ENCODE measurements at regions not wholly inside any gene's neighbourhood (a gene's known extent, or its start where the extent isn't known, plus 50 kb on each side); places are given as distances from the start of the nearest gene placed in this dataset.

- DNase-seq (ENCODE audit: low spot score), result no peak
Observed at GRCh38 chr5:15209053-15209762, 290.8 kb upstream of the FBXL7 start.

- DNase-seq (ENCODE audit: low spot score), result no peak
Observed at GRCh38 chr5:15206133-15206532, 293.8 kb upstream of the FBXL7 start.

DNA sequence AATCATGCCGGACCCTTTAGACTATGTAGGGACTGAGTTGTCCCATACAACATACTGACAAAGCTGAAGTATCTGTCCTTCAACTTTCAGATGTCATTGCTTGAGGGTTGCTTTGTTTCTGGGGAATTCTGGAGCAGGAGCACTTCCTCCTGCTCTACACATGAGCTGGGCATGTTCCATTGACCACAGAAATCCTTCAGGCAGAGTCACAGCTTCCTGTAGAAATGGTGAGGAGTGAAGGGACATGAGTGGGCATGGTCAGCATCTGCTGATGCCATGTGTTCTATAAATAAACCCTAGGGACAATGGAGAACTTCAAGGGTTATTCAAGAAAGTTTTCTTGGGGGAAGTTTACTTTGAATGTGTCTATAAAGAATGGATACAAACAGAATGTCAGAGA, 296.6 kb upstream of the FBXL7 start:
- DNase-seq (ENCODE audit: low spot score), result no peak

- no peak for DNase-seq (ENCODE audit: low spot score)
Observed at GRCh38 chr5:15191012-15191411, 309.0 kb upstream of the FBXL7 start.

GRCh38 chr5:15183520-15183919, 311.9 kb upstream of the ANKH start:
- DNase-seq (ENCODE audit: low spot score), result no peak

GRCh38 chr5:15170173-15170572, 298.6 kb upstream of the ANKH start:
- no peak for DNase-seq (ENCODE audit: low spot score)

DNA sequence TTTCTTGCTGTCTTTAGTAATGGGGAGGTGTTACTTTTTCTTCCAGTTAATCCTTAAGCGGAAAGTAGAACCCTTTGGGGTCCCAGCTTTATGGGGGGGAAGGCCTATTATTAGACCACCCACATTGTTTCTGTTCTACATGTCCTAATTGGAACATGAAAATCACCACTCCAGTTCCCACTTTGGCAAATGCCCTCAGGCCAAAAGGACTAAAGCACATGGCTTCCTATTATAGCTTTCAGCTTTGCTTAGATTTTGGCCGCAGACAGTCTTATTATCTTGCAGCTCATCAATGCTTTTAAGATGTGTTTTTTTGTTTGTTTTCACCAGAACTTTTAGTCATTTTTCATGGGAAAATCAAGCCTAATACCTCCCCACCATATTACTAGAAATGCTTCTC, 296.8 kb upstream of the ANKH start:
- DNase-seq (ENCODE audit: low spot score), result no peak

DNA sequence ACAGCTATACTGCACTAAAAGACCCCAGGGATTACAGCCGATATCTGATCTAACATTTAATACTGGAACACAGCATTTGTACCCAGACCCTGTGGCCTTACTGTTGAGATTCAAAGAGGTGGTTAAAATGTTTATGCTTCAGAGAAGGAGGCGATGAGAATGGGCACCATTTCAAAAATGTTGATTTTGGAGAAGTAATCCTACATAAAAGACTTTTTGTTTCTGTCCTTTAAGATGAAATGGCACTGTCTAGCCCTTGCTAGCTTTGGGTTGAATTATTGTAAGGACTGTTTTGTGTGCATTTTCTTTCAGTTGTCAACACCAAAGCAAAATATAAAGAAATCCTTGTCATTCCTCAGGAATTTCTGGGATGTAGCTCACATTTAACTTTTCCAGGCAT, 288.5 kb upstream of the ANKH start:
- DNase-seq (ENCODE audit: low spot score), result no peak

GRCh38 chr5:15159606-15160005, 288.0 kb upstream of the ANKH start:
- DNase-seq (ENCODE audit: low spot score), result no peak

DNA sequence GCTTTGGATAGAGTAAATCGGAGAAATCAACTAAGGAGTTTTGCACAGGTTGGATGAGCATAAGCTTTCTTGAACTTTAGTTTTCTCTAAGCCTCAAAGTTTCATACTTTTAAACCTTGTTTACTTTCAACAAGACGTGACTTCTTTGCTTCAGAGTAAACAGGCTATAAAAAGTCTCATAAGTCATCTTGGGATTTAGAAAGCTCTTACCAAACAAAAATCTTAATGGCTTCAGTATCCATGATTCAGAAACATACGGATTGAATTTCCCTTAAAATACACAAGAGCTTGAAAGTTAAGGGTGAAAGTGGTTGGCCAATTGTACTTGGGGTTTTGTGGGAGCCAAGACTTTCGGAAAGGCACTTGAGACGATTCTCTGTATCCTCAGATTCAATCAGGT, 270.9 kb upstream of the ANKH start:
- DNase-seq (ENCODE audit: low spot score), result no peak

- DNase-seq (ENCODE audit: low spot score), result no peak
Observed at GRCh38 chr5:15137414-15137813, 265.8 kb upstream of the ANKH start.

- DNase-seq (ENCODE audit: low spot score), result no peak
Observed at GRCh38 chr5:15135661-15136060, 264.1 kb upstream of the ANKH start.

- DNase-seq (ENCODE audit: low spot score), result no peak
Observed at GRCh38 chr5:15133456-15133965, 261.9 kb upstream of the ANKH start.

DNA sequence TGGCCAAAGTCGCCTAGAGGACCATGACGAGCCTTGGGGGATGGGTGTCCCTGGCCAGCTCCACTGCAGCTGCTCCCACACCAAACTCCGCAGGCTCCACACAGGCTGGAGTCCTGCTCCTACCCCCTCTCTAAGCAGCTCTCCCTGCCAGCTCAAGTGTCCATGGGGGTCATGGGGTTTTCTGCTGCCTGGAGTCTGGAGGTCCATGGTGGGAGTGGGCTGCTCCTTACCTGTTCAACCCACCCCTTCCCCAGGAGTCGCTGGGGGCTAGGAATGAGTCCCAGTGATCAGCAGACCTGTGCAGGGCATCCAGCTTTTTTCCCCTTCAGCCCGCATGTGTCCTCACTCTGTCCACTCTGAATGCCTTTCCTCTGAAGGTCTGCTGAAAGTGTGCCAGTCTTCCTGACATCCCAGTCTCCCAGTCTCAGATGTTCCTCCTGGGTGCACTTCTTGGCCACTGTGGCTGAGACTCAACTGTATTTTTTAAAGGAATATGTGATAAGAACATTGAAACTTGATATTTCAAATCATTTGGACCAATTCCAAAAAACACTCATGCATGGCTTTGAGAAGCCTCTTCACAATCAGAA, 261.3 kb upstream of the ANKH start:
- DNase-seq (ENCODE audit: low spot score), result no peak

GRCh38 chr5:15131909-15132308, 260.3 kb upstream of the ANKH start:
- no peak for DNase-seq (ENCODE audit: low spot score)

DNA sequence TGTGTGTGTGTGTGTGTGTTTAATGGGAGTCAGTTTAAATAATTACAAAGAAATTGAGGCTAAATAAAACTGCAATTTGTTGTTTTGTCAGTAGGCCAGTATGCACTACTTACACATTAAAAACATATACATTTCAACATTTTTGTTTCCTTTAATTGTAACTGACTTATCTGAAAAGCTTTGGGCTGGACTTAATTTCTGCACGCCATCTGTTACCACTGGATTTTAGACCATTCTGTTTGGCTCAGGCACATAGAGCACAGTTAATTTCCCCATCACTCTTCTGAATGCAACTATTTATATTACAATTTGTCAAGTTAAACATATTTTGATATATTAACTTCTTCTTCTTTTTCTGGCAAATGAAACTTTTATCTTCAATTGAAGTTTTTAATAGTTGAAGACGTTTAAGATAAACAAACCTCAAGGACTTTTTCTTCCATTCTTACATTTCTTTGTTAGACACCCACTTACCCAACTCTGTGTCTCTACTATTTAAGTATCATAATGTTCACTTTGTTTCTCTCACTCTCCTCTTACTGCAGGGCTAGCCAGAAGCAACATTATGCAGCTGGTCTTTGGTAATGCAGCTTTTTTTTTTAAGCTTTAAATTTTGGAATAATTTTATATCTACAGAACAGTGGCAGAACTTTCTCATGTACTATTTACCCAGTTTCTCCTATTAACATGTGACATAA, 253.4 kb upstream of the ANKH start:
- no peak for DNase-seq (ENCODE audit: low spot score)

- no peak for DNase-seq (ENCODE audit: low spot score)
Observed at GRCh38 chr5:15124461-15124860, 252.9 kb upstream of the ANKH start.

GRCh38 chr5:15117688-15118087, 246.1 kb upstream of the ANKH start:
- DNase-seq (ENCODE audit: low spot score), result no peak

DNA sequence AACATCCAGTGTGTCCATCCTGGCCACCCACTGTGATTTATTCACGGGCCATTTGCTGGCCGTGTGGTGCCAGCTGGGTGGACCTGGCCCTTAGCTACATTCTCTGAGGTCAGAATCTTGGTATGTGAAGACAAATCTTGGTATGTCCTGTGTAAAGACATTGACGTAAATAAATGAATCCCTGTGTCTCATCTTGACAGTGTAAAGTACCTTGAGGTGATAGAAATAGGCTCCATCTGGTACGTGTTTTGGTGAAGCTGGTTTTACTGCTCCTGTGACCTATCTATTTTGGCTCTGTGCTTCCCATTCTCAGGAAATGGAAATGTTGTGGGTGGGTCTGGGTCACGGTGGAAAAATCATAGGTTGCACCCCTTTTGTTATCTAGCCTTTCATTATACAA, 245.4 kb upstream of the ANKH start:
- no peak for DNase-seq (ENCODE audit: low spot score)

GRCh38 chr5:15106530-15107283, 235.1 kb upstream of the ANKH start:
- no peak for DNase-seq (ENCODE audit: low spot score)

- peak; percentile 73 for DNase-seq (ENCODE audit: low spot score)
Observed at GRCh38 chr5:15105799-15106393, 234.3 kb upstream of the ANKH start.

DNA sequence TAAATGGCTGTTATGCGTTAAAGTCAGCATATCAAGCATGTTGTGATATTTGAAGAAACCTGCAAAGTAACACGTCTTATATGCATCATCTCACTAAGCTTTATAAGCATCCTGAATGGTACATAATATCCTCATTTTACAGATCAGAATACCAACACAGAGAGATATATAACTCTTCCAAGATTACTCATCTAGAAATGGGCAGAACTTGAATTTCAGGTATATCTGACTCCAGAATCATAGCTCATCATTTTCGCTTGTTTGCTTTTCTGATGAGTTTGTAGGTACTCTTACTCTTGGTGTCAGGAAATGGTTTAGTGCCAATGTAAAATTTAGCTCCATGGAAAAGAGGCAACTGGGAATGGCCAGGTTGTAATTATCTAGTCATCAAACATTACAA, 232.3 kb upstream of the ANKH start:
- DNase-seq (ENCODE audit: low spot score), result no peak

Measured in pons (tissue), 1 donor.